GF-D8 (cell line): ENCODE measurements at regions not wholly inside any gene's neighbourhood (a gene's known extent, or its start where the extent isn't known, plus 50 kb on each side); places are given as distances from the start of the nearest gene placed in this dataset.
"Not testable (repeated sequence)": the region's sequence is repeated elsewhere in the genome, so short reads cannot be mapped to it uniquely, and the experiment has no call there.

Experiments
- DNase-seq: peaks from one replicate; lab custom pipeline; 2025; lab: John Stamatoyannopoulos, UW

DNA sequence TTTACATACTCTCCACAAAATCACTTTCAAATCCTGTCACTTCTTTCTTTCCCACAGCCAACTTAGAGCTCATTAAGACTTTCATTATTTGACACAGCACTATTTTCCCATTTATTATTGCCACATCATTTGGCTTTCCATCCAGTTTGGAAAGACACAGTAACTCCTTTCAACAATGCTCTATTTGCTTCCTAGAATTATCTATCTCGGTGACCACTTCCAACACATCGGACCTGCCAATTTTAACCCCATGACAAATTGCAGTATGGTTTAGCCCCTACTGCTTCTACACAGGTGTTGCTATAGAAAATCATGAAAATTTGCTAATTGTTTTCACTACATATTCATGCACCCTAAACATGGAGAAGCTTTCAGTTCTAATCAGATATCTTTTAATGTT is 190.6 kb upstream of the COX7C start:
- DNase-seq = no peak

DNA sequence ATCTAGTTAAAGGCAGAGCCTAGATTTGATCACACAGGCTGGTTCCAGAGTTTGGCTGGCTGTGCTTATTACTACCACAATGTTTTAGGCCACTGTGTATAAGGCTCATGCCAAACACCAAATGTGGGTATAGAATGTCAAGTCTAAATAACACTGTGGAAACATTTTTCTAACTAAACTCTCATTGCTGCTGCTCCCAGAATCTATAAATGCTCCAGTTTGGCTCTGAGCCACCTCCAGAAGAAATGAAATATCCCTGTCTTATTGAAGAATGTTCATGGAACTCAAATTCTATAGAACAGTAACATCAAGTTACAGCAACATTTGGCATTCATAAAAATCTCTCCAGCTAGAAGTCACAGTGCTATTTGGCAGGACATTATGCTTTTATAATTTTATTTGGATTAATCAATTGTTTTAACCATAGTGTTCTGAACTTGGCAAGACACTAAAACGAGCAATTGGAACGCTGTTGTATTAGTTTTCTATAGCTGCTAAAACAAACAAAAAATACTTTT is 178.1 kb upstream of the COX7C start:
- DNase-seq = no peak

DNA sequence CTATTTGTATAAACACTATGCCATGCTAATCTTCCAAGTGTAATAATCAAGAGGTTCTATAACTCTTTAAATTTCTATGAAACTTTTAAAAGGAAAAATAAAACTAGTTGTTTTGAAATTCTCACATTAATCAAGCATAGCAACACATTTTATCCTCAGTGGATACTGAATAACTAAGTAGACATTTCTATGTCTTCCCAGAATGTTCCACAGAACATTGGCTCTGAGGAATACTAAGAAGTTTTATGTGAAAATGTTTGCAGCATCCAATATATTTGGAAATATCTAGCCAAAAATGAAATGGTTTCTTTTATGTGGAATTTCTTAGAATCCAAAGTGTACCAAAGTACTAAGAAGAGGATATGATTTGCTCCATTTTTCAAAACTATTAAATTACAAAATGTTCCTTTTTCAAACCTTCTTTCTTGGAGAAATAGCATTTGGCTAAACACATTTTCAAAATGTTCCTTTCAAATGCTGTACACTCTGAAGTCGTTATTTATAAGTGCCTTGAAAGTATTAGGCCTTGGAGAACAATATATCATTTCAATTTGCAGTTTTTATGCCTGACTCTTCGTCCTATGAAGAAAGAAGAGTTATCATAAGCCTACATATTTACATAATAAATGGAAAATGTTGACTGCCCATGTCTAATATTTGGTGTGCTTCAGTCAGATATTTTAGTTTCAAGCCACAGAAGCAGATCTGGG is 175.6 kb upstream of the COX7C start:
- DNase-seq = no peak

DNA sequence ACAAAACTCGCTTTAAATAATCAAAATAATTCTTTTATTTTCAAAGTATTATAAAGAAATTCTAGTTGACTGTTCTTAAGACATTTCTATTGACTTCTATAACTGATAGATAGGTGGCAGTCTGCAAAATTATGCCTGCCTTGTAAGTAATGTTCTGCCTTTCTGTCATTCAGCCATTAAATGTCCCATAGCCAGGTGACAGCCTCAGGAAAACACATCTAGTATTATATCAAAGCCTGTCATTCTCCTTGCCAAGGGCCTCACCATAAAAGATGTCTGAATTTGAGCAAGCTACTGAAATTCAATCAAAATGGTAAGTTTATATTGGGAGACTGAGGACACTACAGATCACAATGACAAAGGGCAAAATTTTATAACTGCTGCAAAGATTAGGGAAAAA is 170.4 kb upstream of the COX7C start:
- DNase-seq = no peak

DNA sequence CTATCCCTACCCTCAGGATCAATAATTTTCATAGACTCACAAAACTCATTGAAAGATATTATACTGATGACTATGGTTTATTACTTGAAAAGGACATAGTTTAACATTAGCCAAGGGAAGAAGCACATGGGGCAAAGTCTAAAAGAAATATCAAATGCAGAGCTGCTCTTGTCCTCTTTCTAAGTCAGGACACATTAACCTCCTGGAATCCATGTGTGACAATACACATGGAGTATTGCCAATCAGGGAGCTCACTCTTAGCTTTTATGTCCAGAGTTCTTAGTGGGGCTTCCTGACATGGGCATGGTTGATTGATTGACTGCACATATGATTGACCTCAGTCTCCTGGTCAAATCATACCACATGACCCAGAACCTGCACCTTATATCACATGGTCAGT is 165.5 kb upstream of the COX7C start:
- no peak for DNase-seq

DNA sequence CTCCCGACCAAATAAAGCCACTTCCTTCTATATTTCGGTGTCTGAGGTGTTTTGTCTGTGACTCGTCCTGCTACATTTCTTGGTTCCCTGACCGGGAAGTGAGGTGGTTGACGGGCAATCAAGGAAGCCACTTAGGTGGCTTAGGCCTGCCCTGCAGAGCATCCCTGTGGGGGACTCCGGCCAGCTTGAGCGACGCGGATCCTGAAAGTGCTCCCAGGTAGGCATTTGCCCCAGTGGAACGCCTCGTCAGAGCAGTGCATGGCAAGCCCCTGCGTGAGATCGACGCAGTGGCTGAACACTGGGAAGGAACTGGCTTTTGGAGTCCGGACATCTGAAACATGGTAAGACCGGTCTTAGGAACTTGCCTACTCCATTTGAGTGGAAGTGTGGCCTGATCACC is 157.2 kb upstream of the COX7C start:
- DNase-seq = no peak

DNA sequence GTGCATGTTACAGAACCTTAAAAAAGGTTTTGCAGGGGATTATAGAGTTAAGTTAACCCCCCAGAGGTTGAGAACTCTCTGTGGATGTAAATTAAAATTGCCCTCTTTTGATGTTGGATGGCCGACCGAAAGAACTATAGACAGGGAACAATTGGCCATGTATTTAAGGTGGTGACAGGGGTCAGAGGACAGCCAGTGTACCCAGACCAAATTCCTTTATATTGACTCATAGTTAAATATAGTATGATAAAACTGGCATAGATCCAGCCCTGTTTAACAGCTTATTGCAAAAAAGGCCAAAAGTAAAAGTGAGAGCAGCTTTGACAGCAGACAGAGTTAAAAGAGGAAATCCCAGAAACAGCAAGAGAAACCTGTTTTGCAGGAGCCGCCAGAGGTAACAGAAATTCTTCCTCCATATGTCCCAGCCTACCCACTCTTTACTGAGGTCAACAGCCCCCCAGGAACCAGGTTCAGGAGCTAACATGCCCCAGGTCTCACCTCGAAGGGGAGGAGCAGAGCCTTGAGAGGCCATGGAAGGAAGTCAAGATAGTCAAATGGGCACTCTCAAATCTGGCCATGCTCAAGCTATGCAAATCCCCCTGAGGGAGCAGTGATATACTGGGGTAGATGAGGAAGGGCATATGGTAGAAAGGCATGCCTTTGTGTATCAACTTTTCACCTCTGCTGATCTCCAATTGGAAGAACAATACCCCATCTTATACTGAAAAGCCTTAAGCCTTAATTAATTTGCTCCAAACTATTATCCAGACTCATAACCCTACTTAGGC is 156.4 kb upstream of the COX7C start:
- no peak for DNase-seq

DNA sequence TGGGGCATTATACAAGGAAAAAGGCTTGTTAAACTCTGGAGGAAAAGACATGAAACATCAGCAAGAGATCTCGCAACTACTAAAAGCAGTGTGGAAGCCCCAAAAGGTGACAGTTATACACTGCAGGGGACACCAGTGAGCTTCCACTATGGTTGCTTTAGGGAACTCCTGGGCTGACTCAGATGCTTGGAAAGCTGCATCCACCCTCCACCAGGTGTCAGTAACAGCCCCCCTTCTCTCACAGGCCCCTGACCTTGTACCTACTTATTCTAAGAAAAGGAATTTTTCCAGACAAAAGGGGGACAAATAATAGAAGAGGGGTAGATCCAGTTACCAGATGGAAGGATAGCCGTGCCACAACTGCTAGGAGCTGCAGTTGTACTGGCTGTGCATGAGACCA is 154.4 kb upstream of the COX7C start:
- no peak for DNase-seq

DNA sequence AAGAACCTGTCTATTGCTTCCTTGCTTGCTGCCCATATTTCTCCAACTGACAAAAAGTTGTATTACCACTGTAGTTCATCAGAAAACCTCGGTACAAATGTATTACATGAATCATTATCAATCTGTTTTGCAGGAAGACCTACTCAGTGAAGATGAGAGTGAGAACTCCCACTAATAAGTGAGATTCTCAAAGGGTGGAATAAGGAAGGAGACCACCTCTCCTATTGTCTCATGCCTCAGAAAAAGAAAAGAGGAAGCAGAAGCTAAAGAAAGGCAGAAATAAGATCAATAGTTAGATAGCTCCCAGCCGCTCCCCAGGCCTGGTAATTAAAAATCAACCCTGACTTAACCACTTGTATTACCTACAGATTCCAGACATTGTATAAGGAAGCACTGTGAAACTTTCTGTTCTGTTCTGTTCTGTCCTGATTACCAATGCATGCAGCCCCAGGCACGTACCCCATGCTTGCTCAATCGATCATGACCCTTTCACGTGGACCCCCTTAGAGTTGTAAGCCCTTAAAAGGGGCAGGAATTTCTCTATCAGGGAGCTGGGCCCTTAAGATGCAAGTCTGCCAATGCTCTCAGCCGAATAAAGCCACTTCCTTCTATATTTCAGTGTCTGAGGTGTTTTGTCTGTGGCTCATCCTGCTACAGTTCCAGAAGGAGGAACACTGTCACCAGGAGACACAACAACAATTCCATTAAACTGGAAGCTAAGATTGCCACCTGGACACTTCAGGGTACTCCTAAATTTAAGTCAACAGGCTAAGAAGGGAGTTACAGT is 152.5 kb upstream of the COX7C start:
- DNase-seq = no peak

DNA sequence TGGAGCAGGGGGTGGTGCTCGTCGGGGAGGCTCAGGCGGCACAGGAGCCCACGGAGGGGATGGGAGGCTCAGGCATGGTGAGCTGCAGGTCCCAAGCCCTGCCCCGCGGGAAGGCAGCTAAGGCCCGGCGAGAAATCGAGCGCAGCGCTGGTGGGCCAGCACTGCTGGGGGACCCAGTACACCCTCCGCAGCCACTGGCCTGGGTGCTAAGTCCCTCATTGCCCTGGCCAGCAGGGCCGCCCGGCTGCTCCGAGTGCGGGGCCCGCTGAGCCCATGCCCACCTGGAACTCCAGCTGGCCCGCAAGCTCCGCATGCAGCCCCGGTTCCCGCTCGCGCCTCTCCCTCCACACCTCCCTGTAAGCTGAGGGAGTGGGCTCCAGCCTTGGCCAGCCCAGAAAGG is 151.0 kb upstream of the COX7C start:
- not testable (repeated sequence) for DNase-seq

DNA sequence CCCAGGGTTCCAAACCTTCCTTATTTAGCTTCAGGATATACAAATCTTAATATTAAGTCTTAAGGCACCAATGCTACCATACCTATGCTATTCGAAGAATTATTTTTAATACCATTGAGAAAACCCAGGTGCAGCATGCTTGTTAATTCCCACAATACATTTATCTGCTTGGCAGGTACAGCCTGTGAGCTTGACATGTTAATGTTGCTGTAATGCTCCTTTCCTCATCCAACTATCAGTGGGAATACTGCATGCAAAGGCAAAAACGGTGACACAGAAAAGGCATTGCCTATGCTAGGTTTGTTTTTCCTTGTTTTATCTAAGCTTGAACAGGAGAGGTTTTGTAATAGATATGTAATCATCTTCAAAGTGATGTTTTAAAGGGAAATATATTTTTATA is 135.7 kb upstream of the COX7C start:
- no peak for DNase-seq

DNA sequence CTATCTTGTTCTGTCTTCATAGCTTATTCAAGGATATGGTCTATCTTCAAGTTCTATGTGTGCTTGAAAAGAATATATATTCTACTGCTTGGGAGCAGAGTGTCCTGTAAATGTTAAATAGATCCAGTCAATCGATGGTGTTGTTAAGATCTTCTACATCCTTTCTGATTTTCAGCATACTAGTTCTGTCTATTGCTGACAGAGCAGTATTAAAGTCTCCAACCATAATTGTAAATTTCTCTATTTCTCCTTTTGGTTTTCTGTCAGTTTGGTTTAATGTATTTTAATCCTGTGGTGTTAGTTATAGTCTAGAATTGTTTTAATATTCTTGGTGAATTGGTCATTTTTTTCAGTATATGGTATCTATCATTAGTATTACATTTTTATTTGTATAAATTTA is 124.0 kb upstream of the COX7C start:
- no peak for DNase-seq

DNA sequence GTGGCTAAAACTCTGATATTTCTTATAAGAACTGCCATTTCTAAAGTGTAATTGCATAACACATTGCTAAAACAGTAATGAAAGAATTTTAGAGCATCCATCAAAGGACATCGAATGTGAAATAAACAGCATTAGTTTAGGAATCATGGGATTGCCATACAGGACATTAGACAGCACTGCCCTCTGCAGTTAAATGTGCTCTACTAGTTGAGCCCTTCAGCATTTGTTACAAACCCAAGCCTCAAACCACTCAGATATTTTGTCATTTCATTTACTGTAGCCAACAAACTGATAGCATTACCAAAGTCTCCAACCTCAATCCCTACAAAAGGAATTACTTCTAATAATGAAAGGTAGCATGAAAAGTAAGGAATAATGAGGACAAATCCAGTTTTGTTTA is 116.8 kb upstream of the COX7C start:
- DNase-seq = no peak

DNA sequence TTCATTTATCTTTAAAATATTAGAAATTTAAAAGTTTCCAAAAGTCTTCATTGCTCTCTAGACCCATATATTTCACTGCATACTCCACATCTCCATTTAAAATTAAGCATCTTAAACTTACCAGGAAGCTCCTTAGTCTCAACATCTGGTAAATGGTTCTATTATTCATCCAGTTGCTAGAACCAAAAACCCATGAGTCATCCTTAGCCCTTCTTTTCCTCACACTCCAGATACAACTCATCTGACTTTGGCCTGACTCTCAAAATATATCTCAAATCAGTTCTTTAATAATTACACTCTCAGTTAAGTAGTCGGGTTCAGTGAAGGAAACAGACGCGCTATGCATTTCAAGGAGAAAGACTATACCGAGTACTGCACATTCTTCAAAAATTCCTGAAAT is 110.2 kb upstream of the COX7C start:
- no peak for DNase-seq

DNA sequence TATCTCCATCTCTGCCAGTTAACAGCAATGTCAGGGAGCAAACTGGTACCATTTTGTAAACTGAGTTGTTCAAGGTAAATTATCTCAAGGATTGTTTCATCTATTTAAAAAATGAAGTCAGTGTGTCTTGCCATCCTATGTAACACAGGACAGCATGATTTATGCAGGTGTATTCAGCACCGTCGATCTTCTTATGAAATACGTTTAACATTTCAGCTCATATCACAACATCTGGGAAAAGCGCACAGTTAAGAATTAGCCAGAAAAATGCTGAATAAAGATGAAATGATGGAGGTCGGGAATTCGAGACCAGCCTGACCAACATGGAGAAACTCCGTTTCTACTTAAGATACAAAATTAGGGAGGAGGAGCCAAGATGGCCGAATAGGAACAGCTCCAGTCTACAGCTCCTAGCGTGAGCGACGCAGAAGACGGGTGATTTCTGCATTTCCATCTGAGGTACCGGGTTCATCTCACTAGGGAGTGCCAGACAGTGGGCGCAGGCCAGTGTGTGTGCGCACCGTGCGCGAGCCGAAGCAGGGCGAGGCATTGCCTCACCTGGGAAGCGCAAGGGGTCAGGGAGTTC is 107.3 kb upstream of the COX7C start:
- DNase-seq = not testable (repeated sequence)

DNA sequence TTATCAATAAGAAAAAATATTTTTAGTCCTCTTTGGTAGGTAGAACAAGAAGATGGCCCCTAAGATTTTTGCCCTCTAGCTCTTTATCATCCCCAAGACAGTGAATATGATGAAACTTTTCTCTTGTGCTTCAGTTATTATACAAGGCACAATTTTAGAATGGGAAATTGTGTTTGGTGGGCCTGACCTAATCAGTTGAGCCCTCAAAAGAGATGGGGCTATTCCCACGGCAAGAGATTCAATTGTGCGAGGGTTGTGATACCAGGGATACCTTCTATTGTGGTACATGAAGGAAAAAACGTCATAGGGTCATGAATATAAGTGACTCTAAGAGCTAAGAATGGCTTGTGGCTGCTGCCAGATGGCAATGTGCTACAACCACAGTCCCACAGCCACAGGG is 94.0 kb upstream of the COX7C start:
- DNase-seq = no peak

DNA sequence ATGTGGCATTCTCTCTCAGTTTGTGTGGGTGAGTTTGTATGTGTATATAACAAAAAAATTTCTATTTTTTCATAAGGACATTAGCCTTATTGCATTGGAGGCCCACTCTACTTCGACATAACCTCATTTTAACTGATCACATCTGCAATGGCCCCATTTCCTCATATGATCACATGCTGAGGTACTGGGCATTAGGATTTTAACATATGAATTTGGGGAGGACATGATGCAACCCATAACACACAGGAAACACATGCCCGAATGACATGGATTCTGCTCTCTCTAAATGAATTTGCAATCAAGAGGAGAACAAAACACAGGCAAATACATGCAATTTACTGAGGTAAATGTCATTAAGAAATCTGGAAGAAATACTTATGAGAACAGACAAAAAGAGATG is 92.1 kb upstream of the COX7C start:
- DNase-seq = peak; percentile 81

DNA sequence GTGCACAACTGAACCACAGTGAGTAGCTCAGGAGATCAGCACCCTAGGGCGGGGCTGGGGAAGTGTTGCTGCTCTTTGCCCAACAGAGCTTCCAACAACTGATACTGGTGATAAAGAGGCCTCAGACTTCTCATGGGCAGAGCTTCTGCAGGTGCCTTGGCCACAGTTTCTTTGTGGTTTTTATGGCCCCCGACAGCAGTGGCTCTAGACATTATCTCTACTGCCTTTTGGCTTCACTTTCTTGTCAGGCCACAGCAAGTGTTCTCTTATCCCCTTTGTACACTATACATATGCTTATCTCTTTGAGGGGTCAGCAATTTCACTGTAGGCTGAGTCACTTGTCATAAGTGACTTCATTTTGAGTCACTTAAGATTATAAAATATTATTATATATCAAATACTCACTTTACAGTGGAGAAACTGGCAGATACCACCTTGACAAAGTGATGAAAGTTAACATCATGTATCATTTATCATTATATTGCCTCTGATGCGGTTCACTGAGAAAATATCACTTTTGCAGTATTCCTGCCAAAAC is 90.9 kb upstream of the COX7C start:
- peak; percentile 91 for DNase-seq

DNA sequence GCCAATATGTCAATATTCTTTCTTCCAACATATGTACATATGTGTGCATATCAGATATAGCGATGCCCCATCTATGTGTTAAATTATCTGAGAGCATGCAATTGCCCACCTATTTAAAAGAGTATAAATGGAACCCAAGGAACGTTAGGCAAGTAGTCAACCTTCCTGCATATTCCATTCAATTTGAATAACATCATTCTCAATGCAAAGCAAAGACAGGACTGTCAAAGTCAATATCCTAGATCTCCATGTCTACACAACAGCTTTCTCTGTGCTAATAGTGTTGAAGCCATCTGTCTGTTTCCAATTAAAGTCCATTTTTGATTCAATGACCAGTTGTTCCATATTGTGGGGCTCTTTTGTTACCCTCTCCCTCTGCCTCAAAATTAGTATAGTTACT is 85.3 kb upstream of the COX7C start:
- no peak for DNase-seq

DNA sequence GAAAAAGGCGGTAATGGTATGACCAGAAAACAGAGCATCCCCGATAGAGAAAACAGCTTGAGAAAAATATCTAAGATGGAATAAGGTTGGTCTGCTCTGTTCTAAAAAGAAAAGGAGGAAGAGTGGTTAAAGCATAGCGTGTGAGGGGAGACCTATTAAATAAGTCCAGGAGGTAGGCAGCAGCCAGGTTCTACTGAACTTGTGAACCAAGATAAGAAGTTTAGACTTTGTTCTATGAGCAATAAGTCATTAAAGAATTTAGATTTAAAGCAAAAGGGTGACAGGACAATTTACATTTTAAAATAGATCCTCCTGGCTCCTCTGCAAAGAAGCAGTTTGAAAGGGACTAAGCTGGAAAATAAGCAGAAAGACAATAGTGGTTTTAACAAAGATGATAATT is 81.3 kb upstream of the COX7C start:
- DNase-seq = no peak

DNA sequence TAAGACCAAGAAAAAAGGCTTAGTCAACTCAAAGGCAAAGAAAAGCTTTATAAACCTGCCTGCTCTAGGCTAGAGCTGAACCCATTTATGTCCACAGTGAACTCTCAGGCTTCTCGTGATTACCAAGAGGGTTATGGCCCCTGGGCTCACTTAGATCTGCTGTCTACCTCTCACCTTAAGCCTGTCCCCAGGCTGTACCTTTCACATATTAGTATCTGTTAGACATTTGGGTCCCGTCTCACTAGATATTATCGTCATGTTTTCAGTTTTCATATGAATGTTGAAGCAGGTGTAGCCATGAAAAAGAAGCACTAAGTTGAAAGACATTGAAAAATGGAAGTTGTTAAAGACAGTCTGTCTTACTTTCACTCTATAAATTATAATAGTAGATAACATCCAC is 75.2 kb upstream of the COX7C start:
- DNase-seq = no peak

DNA sequence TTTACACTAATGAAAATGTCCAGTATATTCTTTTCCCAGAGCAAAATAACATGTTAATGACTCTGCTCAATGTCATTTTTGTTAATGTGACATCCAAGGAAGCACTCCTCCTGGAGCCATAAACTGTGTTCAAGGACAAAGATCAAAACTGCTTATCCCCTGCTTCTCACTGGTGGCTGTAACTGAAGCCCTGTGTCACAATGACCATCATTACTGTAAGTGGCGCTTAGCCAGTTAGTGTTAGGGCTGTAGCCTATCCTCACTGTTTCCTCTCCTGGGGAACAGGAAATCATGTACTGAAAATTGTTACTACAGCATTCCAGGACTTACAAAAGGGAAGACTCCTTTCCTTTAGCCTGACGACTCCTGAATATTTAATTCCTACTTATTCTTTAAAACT is 71.7 kb upstream of the COX7C start:
- DNase-seq = no peak
